Stimulated activated CD4-positive, alpha-beta T cell treated with anti-CD3 and anti-CD28 coated beads, Interleukin-2, amount 100 ng/mL, for 48 hours (primary cell): ENCODE measurements at regions not wholly inside any gene's neighbourhood (a gene's known extent, or its start where the extent isn't known, plus 50 kb on each side); places are given as distances from the start of the nearest gene placed in this dataset.
A peak's percentile ranks its signal among the peaks of the same experiment; 100 is the strongest.

Experiments used
- DNase-seq, 2 donors: peaks; one replicate each; pipeline ENCODE4 v3.0.0-alpha.2; 2020

GRCh38 chr14:53601409-53601808, 355.2 kb downstream of the BMP4 start:
- no peak for DNase-seq

GRCh38 chr14:53599221-53599945, 357.2 kb downstream of the BMP4 start:
- no peak for DNase-seq

- DNase-seq: no peak
These were observed 359.6 kb downstream of the BMP4 start for GRCh38 chr14:53596853-53597525.

GRCh38 chr14:53591816-53592215, 364.8 kb downstream of the BMP4 start:
- no peak for DNase-seq

GRCh38 chr14:53581504-53581903, 375.1 kb downstream of the BMP4 start:
- no peak for DNase-seq

- DNase-seq: no peak
These were observed 384.8 kb downstream of the BMP4 start for GRCh38 chr14:53571641-53572328.

- DNase-seq: no peak
These were observed 385.9 kb downstream of the BMP4 start for GRCh38 chr14:53570411-53571387.

GRCh38 chr14:53569446-53569845, 387.2 kb downstream of the BMP4 start:
- DNase-seq: no peak

GRCh38 chr14:53567236-53567780, 389.3 kb downstream of the BMP4 start:
- DNase-seq: no peak

- no peak for DNase-seq
These were observed 391.8 kb downstream of the BMP4 start for GRCh38 chr14:53564870-53565269.

GRCh38 chr14:53563628-53564027, 393.0 kb downstream of the BMP4 start:
- no peak for DNase-seq

- no peak for DNase-seq
These were observed 400.1 kb upstream of the DDHD1 start for GRCh38 chr14:53553221-53553620.

- no peak for DNase-seq
These were observed 398.7 kb upstream of the DDHD1 start for GRCh38 chr14:53551862-53552261.

- DNase-seq: no peak
These were observed 397.7 kb upstream of the DDHD1 start for GRCh38 chr14:53550776-53551175.

- DNase-seq: no peak
These were observed 396.8 kb upstream of the DDHD1 start for GRCh38 chr14:53549956-53550355.

- DNase-seq: no peak
These were observed 394.5 kb upstream of the DDHD1 start for GRCh38 chr14:53547593-53547992.

- DNase-seq: no peak
These were observed 392.1 kb upstream of the DDHD1 start for GRCh38 chr14:53545217-53545616.

GRCh38 chr14:53542732-53543131, 389.6 kb upstream of the DDHD1 start:
- DNase-seq: no peak

GRCh38 chr14:53541411-53541810, 388.3 kb upstream of the DDHD1 start:
- DNase-seq: no peak

- DNase-seq: peak; percentile 50 to 57
These were observed 386.5 kb upstream of the DDHD1 start for GRCh38 chr14:53539489-53540126.

- DNase-seq: no peak
These were observed 385.3 kb upstream of the DDHD1 start for GRCh38 chr14:53538316-53538881.
